Epithelial cell of proximal tubule (primary cell): ENCODE measurements at regions not wholly inside any gene's neighbourhood (a gene's known extent, or its start where the extent isn't known, plus 50 kb on each side); places are given as distances from the start of the nearest gene placed in this dataset.

ENCODE experiments used
- DNase-seq: peaks from one replicate; pipeline ENCODE4 v3.0.0-alpha.2; 2011; ENCODE audit warnings: low read depth
- H3K4me3 ChIP-seq: 2 replicates; pipeline ENCODE4 v1.5.1; 2011; ENCODE audit warnings: low read depth, mild to moderate bottlenecking, low read length
- CTCF ChIP-seq: conservative IDR thresholded peaks from 2 replicates; pipeline ENCODE4 v1.5.1; 2012; ENCODE audit warnings: low read depth, mild to moderate bottlenecking, low read length

- DNase-seq, result no peak
- TF ChIP-seq CTCF, result no peak
- H3K4me3 ChIP-seq, result no peak overlapping the region
Observed at GRCh38 chr3:88811096-88811495, 296.3 kb upstream of the EPHA3 start.

- no peak for TF ChIP-seq CTCF
- DNase-seq, result no peak
- no peak overlapping the region for H3K4me3 ChIP-seq
Observed at GRCh38 chr3:88812576-88812975, 294.8 kb upstream of the EPHA3 start.

GRCh38 chr3:88816445-88816844, 291.0 kb upstream of the EPHA3 start:
- DNase-seq, result no peak
- H3K4me3 ChIP-seq, result no peak overlapping the region
- TF ChIP-seq CTCF, result no peak

- DNase-seq, result no peak
- no peak for TF ChIP-seq CTCF
- H3K4me3 ChIP-seq, result no peak overlapping the region
Observed at GRCh38 chr3:88824666-88825564, 282.5 kb upstream of the EPHA3 start.

- no peak for DNase-seq
- TF ChIP-seq CTCF, result no peak
- no peak overlapping the region for H3K4me3 ChIP-seq
Observed at GRCh38 chr3:88828466-88828865, 279.0 kb upstream of the EPHA3 start.

GRCh38 chr3:88852606-88853005, 254.8 kb upstream of the EPHA3 start:
- no peak for DNase-seq
- no peak overlapping the region for H3K4me3 ChIP-seq
- TF ChIP-seq CTCF, result no peak

- no peak for DNase-seq
- no peak overlapping the region for H3K4me3 ChIP-seq
- no peak for TF ChIP-seq CTCF
Observed at GRCh38 chr3:88863196-88863595, 244.2 kb upstream of the EPHA3 start.
